ENCODE measurements at regions not wholly inside any gene's neighbourhood (a gene's known extent, or its start where the extent isn't known, plus 50 kb on each side); places are given as distances from the start of the nearest gene placed in this dataset.

DNA sequence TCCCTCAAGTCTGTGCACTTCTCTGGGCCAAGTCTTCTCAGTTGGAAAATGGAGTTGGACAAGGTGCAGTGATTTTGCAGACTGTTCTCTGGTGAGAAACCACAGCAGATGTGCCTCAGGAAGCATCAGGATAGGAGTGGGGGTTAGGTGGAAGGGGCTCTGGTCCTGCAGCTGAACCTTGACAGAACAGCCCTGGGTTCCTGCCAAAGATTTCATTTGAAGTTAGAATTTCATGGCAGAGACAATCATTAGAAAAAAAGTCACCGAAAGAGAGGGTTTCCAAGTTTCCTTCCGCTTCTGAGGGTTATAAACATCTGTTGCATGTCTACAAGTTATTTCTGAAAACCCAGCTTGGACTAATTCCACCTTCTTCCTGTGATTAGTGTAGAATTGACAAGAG, 80.4 kb upstream of the IRX3 start:
- TF ChIP-seq EZH2phosphoT487 (IDR thresholded peaks at IDR 0.05; ENCODE audit: insufficient read depth, low read depth) (no peak), EZH2 (IDR thresholded peaks at IDR 0.05; ENCODE audit: insufficient read depth, poor library complexity, severe bottlenecking) (no peak)

Data from GM23248 (cell line).